GM19467 (cell line): ENCODE measurements at regions not wholly inside any gene's neighbourhood (a gene's known extent, or its start where the extent isn't known, plus 50 kb on each side); places are given as distances from the start of the nearest gene placed in this dataset.
"Not testable (repeated sequence)": the region's sequence is repeated elsewhere in the genome, so short reads cannot be mapped to it uniquely, and the experiment has no call there.

ENCODE experiments used
- ATAC-seq: cut with Tn5 transposase; IDR thresholded peaks from one replicate; pipeline ENCODE4 v1.9.1; 2021; ENCODE audit warnings: mild to moderate bottlenecking, moderate library complexity; ENCODE audit not compliant: unreplicated experiment

DNA sequence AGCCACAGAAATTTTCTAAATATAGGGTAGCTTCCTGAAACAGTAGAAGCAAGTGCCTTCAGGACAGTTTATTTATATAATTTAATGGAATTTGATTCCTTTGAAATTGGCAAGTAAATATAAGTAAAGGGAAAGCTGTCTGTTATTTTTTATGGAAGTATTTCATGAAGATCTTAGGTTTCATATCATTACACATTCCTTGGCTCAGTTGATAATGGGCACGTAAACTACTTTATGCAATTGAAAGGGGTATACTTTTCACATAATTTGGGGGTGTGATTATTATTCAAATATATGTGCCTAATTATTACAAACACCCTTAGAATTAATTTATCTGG lies 71.1 kb upstream of the RAP1B start:
- no peak for ATAC-seq

DNA sequence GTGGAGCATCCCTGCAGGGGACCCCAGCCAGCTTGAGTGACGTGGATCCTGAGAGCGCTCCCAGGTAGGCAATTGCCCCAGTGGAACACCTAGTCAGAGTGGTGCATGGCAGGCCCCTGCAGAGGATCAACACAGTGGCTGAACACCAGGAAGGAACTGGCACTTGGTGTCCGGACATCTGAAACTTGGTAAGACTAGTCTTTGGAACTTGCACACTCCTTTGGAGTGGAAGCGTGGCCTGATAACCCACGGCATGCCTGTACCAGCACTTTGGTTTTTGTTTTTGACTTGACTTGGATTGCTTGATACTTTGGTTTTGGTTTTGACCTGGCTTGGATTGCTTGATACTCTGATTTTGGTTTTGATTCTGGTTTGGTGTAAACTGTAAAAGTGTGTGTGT lies 69.9 kb upstream of the RAP1B start:
- not testable (repeated sequence) for ATAC-seq

DNA sequence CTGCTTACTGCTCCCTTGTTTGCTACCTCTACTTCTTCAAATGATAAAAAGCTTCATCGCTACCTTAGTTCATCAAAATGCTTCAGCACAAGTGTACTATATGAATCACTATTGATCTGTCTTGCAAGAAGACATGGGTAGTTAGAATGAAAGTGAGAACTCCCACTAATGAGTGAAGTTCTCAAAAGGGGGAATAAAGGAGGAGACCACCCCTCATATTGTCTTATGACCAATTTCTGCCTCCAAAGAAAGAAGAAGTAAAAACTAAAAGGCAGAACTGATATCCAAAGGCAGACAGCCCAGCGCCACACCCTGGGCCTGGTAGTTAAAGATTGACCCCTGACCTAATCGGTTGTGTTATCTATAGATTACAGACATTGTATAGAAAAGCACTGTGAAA lies 63.4 kb upstream of the RAP1B start:
- not testable (repeated sequence) for ATAC-seq

DNA sequence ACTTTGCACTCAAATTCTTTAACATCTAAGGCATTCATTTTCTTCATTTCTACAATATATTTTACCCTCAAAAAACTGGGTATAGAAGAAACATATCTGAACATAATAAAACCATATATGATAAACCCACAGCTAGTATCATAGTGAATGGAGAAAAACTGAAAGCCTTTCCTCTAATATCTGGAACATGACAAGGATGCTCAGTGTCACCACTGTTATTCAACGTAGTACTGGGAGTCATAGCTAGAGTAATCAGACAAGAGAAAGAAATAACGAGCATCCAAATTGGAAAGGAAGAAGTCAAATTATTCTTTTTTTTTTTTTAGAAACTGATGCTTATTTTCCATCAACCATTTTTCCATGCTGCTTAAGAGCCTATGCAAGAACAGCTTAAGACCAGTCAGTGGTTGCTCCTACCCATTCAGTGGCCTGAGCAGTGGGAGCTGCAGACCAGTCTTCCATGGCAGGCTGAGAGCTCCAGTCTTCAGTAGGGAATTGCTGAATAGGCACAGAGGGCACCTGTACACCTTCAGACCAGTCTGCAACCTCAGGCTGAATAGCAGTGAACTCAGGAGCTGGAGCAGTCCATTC lies 58.0 kb upstream of the RAP1B start:
- ATAC-seq, result not testable (repeated sequence)

DNA sequence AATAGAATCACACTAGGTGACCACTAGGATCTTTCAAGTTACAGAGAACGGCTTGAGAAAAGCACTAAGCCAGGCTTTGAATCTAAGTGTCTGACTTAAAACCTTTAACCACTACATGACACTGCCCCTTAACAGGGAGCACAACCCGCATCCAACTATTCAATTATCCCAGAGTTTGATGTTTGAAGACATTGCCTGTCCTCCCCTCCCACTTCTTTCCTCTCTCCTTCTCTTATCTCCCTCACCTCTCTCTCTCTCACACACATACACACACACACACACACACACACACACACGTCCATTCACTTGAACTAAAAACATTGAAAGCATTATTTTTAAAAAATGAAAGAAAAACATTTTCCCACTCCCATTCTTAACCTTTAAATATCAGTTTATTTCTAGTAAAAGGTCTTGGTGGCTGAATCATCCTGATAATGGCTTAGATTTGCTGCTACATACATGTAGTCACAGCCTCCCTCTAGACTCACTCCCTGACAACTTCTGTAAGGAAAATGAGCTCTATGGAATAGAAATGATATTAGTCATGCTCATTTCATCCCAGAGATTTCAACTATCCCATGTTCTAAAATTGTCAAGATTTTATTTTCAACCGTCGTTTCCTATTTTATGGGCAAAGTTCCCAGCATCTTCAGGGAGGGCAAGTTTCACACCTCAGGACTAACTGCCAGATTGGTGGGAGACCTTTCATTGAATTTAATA lies 53.5 kb upstream of the RAP1B start:
- no peak for ATAC-seq

DNA sequence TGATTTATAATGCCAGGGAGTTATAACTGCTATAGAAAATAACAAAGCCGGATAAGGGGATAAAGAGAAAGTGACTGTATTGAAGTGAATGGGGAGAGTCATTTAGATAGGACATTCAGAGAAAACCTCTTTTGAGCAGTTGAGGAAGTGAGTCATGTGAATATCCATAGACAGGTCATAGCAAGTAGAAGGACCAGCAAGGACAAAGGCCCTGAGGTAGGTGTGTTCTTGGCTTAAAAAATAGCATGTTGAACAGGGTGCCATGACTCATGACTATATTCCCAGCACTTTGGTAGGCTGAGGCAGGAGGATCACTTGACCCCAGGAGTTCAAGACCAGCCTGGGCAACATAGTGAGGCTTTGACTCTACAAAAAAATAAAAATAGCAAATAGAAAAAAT lies 51.5 kb upstream of the RAP1B start:
- no peak for ATAC-seq

DNA sequence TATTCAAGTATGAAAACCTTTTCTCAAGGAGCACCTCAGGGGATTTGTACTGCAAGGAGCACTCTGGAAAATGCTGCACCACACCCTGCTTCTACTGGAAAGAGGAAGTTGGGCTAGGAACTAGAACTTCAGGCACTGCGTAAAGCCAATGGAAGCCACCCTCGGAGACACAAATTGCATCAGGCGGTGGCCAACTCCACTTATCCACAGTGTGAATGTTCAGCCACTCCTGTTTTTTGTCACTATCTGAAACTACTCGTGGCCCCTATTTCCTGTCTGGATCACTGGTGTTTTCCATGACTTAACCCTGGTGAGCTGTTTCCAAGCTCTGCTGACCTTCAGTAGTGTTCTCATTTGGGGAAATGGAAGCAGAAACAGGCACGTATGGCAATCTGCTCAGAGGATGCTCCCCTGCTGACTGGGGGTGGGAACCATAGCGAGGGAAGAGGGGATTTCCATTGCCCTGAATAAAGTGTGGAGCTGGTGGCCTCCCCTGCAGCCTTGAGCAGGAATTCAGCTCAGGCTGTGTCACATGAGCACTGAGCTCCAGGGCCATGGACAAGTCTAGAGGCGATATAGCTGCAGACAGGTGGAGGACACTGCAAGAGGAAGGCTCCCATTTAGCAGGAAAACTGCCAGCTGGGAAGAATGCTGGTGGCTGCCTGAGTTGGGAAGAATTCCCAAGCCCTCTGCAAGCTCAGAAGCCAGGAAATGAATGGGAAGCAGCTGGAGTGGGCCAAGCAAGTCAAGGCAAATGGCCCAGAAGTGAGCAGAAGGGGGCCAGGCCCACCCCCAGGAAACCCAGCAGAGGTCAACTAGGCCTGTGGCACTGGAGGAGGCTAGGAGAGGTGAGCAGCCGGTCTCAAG lies 50.5 kb upstream of the RAP1B start:
- ATAC-seq, result no peak

DNA sequence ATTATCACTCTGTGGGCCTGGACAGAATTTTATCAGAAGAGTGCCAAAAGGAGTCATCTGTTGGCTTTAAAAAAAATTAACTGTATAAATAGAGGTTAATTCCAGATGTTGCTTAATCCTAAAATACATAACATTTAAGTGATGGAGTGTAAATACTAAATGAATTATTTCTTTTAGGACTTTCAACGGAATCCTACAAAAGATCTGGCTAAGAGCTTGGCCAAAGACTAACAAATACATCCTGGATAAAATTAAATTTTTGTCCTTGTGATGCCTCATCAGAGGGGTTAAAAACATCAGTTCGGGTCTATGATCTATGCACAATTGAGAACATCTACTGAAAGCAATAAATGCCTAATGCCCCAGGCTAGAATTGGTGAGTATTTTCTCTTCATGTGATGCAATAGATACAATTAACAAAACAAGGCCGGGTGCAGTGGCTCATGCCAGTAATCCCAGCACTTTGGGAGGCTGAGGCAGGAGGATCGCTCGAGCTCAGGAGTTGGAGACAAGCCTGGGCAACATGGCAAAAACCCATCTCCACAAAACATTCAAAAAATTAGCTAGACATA lies 49.8 kb upstream of the RAP1B start:
- no peak for ATAC-seq
